Neutrophil (primary cell): ENCODE measurements at regions not wholly inside any gene's neighbourhood (a gene's known extent, or its start where the extent isn't known, plus 50 kb on each side); places are given as distances from the start of the nearest gene placed in this dataset.

Source experiments
- H3K27ac ChIP-seq: fragments of 200-600 bp; sonication (generic); 2 replicates; pipeline ENCODE4 v1.5.1; 2016; ENCODE audit warnings: mild to moderate bottlenecking, moderate library complexity
- H3K27me3 ChIP-seq: fragments of 200-600 bp; sonication (generic); 2 replicates; pipeline ENCODE4 v1.6.0; 2016; ENCODE audit warnings: mild to moderate bottlenecking
- H3K36me3 ChIP-seq: fragments of 200-600 bp; sonication (generic); 2 replicates; pipeline ENCODE4 v1.5.1; 2017
- H3K4me1 ChIP-seq, 2 experiments: fragments of 200-600 bp in 1 of 2; sonication (generic) in 1 of 2; 1 replicate in 1 of 2; 2 replicates in 1 of 2; pipeline versions ENCODE4 v1.5.1 to v1.6.1; 2013 to 2016; ENCODE audit warnings: low read depth in 1 of 2, low read length in 1 of 2, mild to moderate bottlenecking in 1 of 2, moderate library complexity in 1 of 2; ENCODE audit not compliant: control insufficient read depth in 1 of 2, insufficient read depth in 1 of 2
- H3K4me3 ChIP-seq, 2 experiments: fragments of 200-600 bp in 1 of 2; sonication (generic) in 1 of 2; 1 replicate in 1 of 2; 2 replicates in 1 of 2; pipeline ENCODE4 v1.5.1; 2013 to 2016; ENCODE audit warnings: low read depth in 1 of 2, low read length in 1 of 2, mild to moderate bottlenecking in 1 of 2, moderate library complexity in 1 of 2
- H3K9me3 ChIP-seq: fragments of 200-600 bp; sonication (generic); 2 replicates; pipeline ENCODE4 v1.5.1; 2016
- CTCF ChIP-seq: fragments of 200-600 bp; sonication (generic); IDR thresholded peaks from 2 replicates; pipeline ENCODE4 v1.5.1; 2016; ENCODE audit warnings: antibody characterized with exemption

GRCh38 chr20:24738981-24739633 is 210.0 kb upstream of the CST7 start:
- H3K4me3 ChIP-seq, result no peak overlapping the region

GRCh38 chr20:24739746-24740145 is 209.3 kb upstream of the CST7 start:
- Histone ChIP-seq H3K36me3 (no peaks in the 10 kb centered on the region), H3K9me3 (no peaks in the 10 kb centered on the region), H3K27ac (no peak overlapping the region), H3K4me1 (no peaks in the 10 kb centered on the region), H3K4me3 (no peak overlapping the region), H3K27me3 (no peaks in the 10 kb centered on the region)
- no peak for TF ChIP-seq CTCF

More at GRCh38 chr20:24738981-24739633, 210.0 kb upstream of the CST7 start:
- Histone ChIP-seq H3K36me3 (no peaks in the 10 kb centered on the region), H3K27ac (no peak overlapping the region), H3K4me1 (no peaks in the 10 kb centered on the region), H3K27me3 (no peaks in the 10 kb centered on the region), H3K9me3 (no peaks in the 10 kb centered on the region)
- no peak for TF ChIP-seq CTCF

GRCh38 chr20:24741493-24742072 is 207.5 kb upstream of the CST7 start:
- H3K27ac ChIP-seq, result no peak overlapping the region
- no peak for TF ChIP-seq CTCF
- H3K27me3 ChIP-seq, result no peaks in the 10 kb centered on the region
- no peaks in the 10 kb centered on the region for H3K36me3 ChIP-seq
- H3K4me3 ChIP-seq, result no peak overlapping the region
- no peaks in the 10 kb centered on the region for H3K4me1 ChIP-seq
- no peaks in the 10 kb centered on the region for H3K9me3 ChIP-seq

GRCh38 chr20:24742436-24742835 is 206.6 kb upstream of the CST7 start:
- no peak overlapping the region for H3K27ac ChIP-seq
- H3K9me3 ChIP-seq, result no peaks in the 10 kb centered on the region
- H3K36me3 ChIP-seq, result no peaks in the 10 kb centered on the region
- H3K4me1 ChIP-seq, result no peaks in the 10 kb centered on the region
- no peaks in the 10 kb centered on the region for H3K27me3 ChIP-seq
- no peak overlapping the region for H3K4me3 ChIP-seq
- no peak for TF ChIP-seq CTCF

GRCh38 chr20:24742989-24743388 is 206.1 kb upstream of the CST7 start:
- H3K4me1 ChIP-seq, result no peaks in the 10 kb centered on the region

More at GRCh38 chr20:24742989-24743388, 206.1 kb upstream of the CST7 start:
- H3K27ac ChIP-seq, result no peak overlapping the region
- H3K4me3 ChIP-seq, result no peak overlapping the region
- TF ChIP-seq CTCF, result no peak
- H3K9me3 ChIP-seq, result no peaks in the 10 kb centered on the region
- no peaks in the 10 kb centered on the region for H3K36me3 ChIP-seq
- no peaks in the 10 kb centered on the region for H3K27me3 ChIP-seq
